Heart right ventricle (tissue), 16 donors: ENCODE measurements at regions not wholly inside any gene's neighbourhood (a gene's known extent, or its start where the extent isn't known, plus 50 kb on each side); places are given as distances from the start of the nearest gene placed in this dataset.

ENCODE experiments used
- ATAC-seq, 8 donors: fragments of 200-7000 bp; cut with Tn5 transposase; one replicate each; pipeline ENCODE4 v1.9.1; 2020; ENCODE audit warnings: mild to moderate bottlenecking in 8 of 8, moderate library complexity in 8 of 8, moderate number of reproducible peaks in 1 of 8
- DNase-seq, 2 donors: peaks; one replicate each; pipeline ENCODE4 v3.0.0-alpha.2; 2020
- H3K27ac ChIP-seq, 10 donors: fragments of 200-600 bp; sonication (generic) in 2 of 10; one replicate each; pipeline versions ENCODE4 v1.5.0 to v1.8.0; 2020 to 2022; ENCODE audit warnings: mild to moderate bottlenecking in 3 of 10
- H3K27me3 ChIP-seq, 7 donors: fragments of 200-600 bp; one replicate each; pipeline ENCODE4 v1.8.0; 2021 to 2022; ENCODE audit warnings: mild to moderate bottlenecking in 2 of 7
- H3K36me3 ChIP-seq, 9 donors: fragments of 200-600 bp; sonication (generic) in 1 of 9; one replicate each; pipeline versions ENCODE4 v1.5.0 to v1.8.0; 2020 to 2022; ENCODE audit warnings: mild to moderate bottlenecking in 2 of 9
- H3K4me1 ChIP-seq, 9 donors: fragments of 200-600 bp; sonication (generic) in 1 of 9; one replicate each; pipeline versions ENCODE4 v1.5.0 to v1.8.0; 2020 to 2022; ENCODE audit warnings: mild to moderate bottlenecking in 4 of 9
- H3K4me3 ChIP-seq, 10 donors: fragments of 200-600 bp; sonication (generic) in 2 of 10; one replicate each; pipeline versions ENCODE4 v1.5.0 to v1.8.0; 2020 to 2022; ENCODE audit warnings: mild to moderate bottlenecking in 7 of 10, moderate library complexity in 2 of 10
- H3K9me3 ChIP-seq, 11 donors: fragments of 200-600 bp in 10 of 11; sonication (generic) in 2 of 11; one replicate each; pipeline versions ENCODE4 v1.5.0 to v1.8.0; 2013 to 2022; ENCODE audit warnings: mild to moderate bottlenecking in 2 of 11, control low read depth in 1 of 11, moderate library complexity in 1 of 11
- whole genome bisulfite sequencing, 2 donors: extraction: QIAGEN DNeasy Blood & Tissue Kit; methylation state at CpG; one replicate each; pipeline ENCODE4 v1.1.7; 2013; ENCODE audit warnings: inconsistent platforms in 1 of 2; 5-methylcytosine and 5-hydroxymethylcytosine counted together
- intact Hi-C, 10 donors: fragments of 100-400 bp; cut with DNase I; formaldehyde crosslinking; loops; one replicate each; pipeline versions ENCODE4 v1.11.1 to v1.14.2; 2022
- TF ChIP-seq, protein P1 (sequence below), 9 donors: fragments of 200-600 bp; sonication (generic) in 2 of 9; IDR thresholded peaks; one replicate each; pipeline versions ENCODE4 v1.5.0 to v1.8.0; 2021 to 2022; ENCODE audit warnings: antibody characterized with exemption in 9 of 9, mild to moderate bottlenecking in 5 of 9, moderate library complexity in 1 of 9
- donor health status: Arrhythmogenic right ventricular cardiomyopathy.
- donor health status: ischemic (EF 13 %, LVEDD 7.1; RV severe dilation, severe dysfunction).
- donor health status: healthy with polysubstance abuse.
- donor health status: DM: no; HTN: yes; CAD: no.
- donor health status: DM: no; HTN: no; CAD: no.
- donor health status: ischemic (EF 25% LVEDD 6.9; RV normal size, moderate dysfunction).
- donor health status: ischemic (EF 25% LVEDD 5.7; RV mildly dilated, moderate dysfunction).
- donor health status: healthy.
- donor health status: DM: yes; HTN: yes; CAD: no.
- donor health status: Ischemic cardiomyopathy.
- donor health status: ischemic (EF 35%, LVEDD 5.7; RV mildly dilated, moderate dysfunction).
- donor health status: nonischemic (EF 11% LVEDD 7.7; RV severe dilation, severe dysfunction).
- donor health status: DM: yes; HTN: yes; CAD: no.
- donor health status: PGD.
- donor health status: ischemic (EF 29% LVEDD 5.4; RV normal size, mild dysfunction).
- donor health status: nonischemic (EF 23%, LVEDD 6.1; RV moderate dilation, normal function).

DNA sequence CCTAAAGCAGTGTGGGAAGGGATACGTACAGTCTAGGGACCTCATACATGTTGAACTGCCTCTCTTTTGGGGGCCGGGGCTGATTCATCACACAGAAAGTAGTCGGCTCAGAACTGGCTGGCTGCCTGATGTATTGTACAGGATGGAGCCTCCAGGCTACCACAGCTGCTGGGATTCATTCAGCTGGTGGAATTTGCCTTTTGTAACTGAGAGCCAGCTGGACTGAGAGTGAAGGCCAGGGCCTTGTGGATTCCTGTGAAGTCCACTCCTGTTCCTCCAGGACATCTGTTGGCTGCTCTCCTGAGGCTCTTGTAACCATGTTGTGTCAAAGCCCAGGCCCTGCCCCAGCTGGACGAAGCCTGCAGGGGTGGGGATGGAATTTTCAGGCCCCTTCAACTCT, 116.3 kb upstream of the PRICKLE1 start:
- TF ChIP-seq, protein P1, sequence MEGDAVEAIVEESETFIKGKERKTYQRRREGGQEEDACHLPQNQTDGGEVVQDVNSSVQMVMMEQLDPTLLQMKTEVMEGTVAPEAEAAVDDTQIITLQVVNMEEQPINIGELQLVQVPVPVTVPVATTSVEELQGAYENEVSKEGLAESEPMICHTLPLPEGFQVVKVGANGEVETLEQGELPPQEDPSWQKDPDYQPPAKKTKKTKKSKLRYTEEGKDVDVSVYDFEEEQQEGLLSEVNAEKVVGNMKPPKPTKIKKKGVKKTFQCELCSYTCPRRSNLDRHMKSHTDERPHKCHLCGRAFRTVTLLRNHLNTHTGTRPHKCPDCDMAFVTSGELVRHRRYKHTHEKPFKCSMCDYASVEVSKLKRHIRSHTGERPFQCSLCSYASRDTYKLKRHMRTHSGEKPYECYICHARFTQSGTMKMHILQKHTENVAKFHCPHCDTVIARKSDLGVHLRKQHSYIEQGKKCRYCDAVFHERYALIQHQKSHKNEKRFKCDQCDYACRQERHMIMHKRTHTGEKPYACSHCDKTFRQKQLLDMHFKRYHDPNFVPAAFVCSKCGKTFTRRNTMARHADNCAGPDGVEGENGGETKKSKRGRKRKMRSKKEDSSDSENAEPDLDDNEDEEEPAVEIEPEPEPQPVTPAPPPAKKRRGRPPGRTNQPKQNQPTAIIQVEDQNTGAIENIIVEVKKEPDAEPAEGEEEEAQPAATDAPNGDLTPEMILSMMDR (IDR thresholded peaks at IDR 0.05): no peak
- 29 to 32% methylated on average over 4 of the region's 4 CpGs for whole genome bisulfite sequencing, 2 donors
- intact Hi-C loops: no loop called here
- H3K27me3 ChIP-seq: no peaks in the 10 kb centered on the region
- DNase-seq: peak; percentile 57 to 74
- peaks cover 0 to 2% (median 0%) of the 10 kb centered on the region in 11 donors for H3K9me3 ChIP-seq
- peaks cover 0 to 29% (median 14%) of the 10 kb centered on the region in 9 donors for H3K4me1 ChIP-seq
- peak; percentile 89 to 96 (median 94) for ATAC-seq
- no peaks in the 10 kb centered on the region for H3K36me3 ChIP-seq
- peak overlapping the region in 6 of 10 donors; percentile 2 to 63 (median 36) for H3K27ac ChIP-seq
- H3K4me3 ChIP-seq: no peak overlapping the region

DNA sequence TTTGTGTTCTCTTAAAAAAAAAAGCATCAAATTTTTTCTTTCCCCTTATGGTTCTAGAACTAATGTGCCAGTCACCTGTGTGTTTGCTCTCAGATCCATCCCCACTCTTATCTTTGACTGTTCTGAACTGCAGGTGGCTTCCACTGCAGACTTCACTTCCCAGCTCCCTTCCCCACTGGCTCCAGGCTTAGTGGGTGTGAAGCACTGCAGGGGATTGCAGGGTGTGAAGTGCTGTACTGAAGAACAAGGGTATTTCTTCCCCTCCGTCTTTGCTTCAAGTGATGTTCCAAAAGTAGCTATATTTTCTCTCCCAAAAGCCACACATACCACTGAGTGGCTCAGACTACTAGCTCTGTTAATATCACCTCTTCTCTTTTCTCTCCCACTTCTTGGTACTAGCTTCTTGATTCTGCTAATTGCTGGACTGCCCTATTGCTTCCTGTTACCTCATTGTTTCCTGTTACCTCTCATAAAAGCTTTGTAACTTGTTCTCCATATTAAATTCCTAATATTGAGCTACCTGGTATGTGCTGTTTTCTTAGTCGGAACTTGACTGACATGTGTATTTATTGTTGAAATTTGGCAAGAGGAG, 115.4 kb upstream of the PRICKLE1 start:
- Histone ChIP-seq H3K27me3 (no peaks in the 10 kb centered on the region), H3K27ac (peak overlapping the region in 2 of 10 donors; percentile 2 to 63), H3K36me3 (no peaks in the 10 kb centered on the region), H3K4me1 (peaks cover 0 to 29% (median 14%) of the 10 kb centered on the region in 9 donors), H3K4me3 (no peak overlapping the region), H3K9me3 (no peaks in the 10 kb centered on the region)
- intact Hi-C loops: no loop called here
- ATAC-seq: no peak
- TF ChIP-seq, protein P1 (IDR thresholded peaks at IDR 0.05): no peak
- DNase-seq: no peak
- 64 to 77% methylated on average over 2 of the region's 2 CpGs for WGBS, 2 donors

DNA sequence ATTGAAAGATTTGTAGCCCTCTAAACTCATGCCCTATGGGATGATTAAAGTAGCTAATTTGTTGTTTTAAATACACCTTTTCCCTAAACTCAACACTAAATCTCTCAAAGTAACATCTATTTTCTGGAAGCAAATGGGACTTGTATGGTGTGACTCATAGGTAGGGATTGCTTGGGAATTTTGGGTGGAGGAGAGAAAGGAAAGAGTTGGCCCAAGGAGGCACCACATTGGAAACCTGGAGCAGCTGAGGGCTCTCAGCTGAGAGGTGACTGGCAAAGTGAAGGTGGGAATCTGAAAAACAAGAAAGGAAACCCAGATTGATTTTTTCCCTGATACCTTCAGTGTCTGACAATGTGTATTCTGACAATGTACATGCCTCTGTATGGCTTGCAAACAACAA, 114.8 kb upstream of the PRICKLE1 start:
- Histone ChIP-seq H3K36me3 (no peaks in the 10 kb centered on the region), H3K9me3 (no peaks in the 10 kb centered on the region), H3K4me3 (no peak overlapping the region), H3K27me3 (no peaks in the 10 kb centered on the region), H3K27ac (peak overlapping the region in 1 of 10 donors; percentile 19), H3K4me1 (peaks cover 0 to 29% (median 14%) of the 10 kb centered on the region in 9 donors)
- intact Hi-C loops: no loop called here
- DNase-seq: no peak
- ATAC-seq: no peak
- TF ChIP-seq, protein P1 (IDR thresholded peaks at IDR 0.05): no peak

DNA sequence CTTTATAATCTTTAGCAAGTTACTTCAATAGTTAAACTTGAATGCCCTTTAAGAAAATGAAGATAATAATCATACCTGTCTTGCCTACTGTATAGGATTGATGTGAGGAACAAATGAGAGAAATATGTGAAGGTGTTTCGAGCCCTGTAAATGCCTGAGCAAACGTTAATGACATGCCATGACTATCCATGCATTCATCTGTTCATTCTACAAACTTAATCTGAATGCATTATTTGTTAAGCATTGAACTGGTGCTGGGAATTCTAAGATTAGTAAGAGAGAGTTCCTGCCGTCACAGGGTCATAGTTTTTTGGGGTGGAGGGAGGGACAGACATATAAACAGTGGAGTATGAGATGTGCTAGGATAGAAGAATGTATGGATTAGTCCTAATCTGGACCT, 111.5 kb upstream of the PRICKLE1 start:
- Histone ChIP-seq H3K27ac (no peak overlapping the region), H3K4me1 (peaks cover 0 to 37% (median 14%) of the 10 kb centered on the region in 9 donors), H3K9me3 (no peaks in the 10 kb centered on the region), H3K36me3 (no peaks in the 10 kb centered on the region), H3K4me3 (no peak overlapping the region), H3K27me3 (no peaks in the 10 kb centered on the region)
- ATAC-seq: no peak
- TF ChIP-seq, protein P1 (IDR thresholded peaks at IDR 0.05): no peak
- intact Hi-C loops: no loop called here
- 86% methylated on average over 3 of the region's 3 CpGs for WGBS, 2 donors
- DNase-seq: no peak
